ENCODE measurements at regions not wholly inside any gene's neighbourhood (a gene's known extent, or its start where the extent isn't known, plus 50 kb on each side); places are given as distances from the start of the nearest gene placed in this dataset.

DNA sequence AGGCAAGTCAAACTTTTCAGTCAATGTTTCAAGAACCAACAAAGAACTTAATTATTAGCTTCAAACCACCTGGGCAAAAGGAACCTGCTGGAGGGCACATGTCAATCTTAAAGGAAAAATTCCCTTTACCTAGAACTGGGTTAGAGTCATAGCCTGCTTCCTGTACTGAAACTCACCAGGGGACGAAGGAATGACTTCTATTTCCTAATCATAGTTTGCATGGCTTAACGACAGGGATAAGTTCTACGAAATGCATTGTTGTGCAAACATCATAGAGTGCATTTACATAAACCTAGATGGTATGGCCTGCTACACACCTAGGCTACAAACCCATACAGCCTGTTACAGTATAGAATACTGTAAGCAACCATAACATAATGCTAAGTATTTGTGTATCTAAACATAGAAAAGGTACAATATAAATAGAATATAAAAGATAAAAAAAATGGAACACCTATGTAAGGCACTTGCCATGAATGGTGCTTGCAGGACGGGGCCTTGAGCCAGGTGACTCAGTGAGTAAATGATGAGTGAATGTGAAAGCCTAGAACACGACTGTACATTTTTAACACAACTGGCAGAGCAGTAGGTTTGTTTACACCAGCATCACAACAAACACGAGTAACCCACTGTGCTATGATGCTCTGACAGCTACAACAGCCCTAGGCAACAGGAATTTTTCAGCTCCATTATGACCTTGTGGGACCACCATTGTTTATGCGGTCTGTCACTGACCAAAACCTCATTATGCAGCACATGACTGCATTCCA lies 234.9 kb upstream of the CAND1 start:
- no peak overlapping the region for H3K23ac ChIP-seq (ENCODE audit: low read length in 2 of 2)
- no peak for DNase-seq
- no peak overlapping the region for H3K27ac ChIP-seq (ENCODE audit: low read length, poor library complexity, severe bottlenecking)
- H3K4me1 ChIP-seq (ENCODE audit: control insufficient read depth, insufficient read depth, low read depth, low read length): no peaks in the 10 kb centered on the region
- H2BK5ac ChIP-seq (ENCODE audit: low read depth, low read length, poor library complexity, severe bottlenecking): no peak overlapping the region
- WGBS: 51% methylated on average over 7 of the region's 7 CpGs
- H4K8ac ChIP-seq (ENCODE audit: low read length): no peak overlapping the region
- no peak overlapping the region for H2AK5ac ChIP-seq (ENCODE audit: low read length, severe bottlenecking)
- H3K36me3 ChIP-seq (ENCODE audit: control insufficient read depth in 1 of 2, insufficient read depth in 2 of 2, low read depth in 1 of 2, low read length in 2 of 2): no peaks in the 10 kb centered on the region
- H3K4me3 ChIP-seq (ENCODE audit: insufficient read depth in 1 of 2, low read depth in 1 of 2, low read length in 2 of 2): no peak overlapping the region
- H2AFZ ChIP-seq (ENCODE audit: low read depth, low read length): no peak overlapping the region
- H3K4ac ChIP-seq (ENCODE audit: low read depth in 1 of 2, low read length in 2 of 2): no peak overlapping the region
- no peak overlapping the region for H2BK15ac ChIP-seq (ENCODE audit: low read depth, poor library complexity, severe bottlenecking)
- no peak overlapping the region for H4K91ac ChIP-seq (ENCODE audit: low read length)
- no peaks in the 10 kb centered on the region for H3K79me1 ChIP-seq (replicated peaks; ENCODE audit: low read length, poor library complexity, severe bottlenecking)
- H3K4me2 ChIP-seq (ENCODE audit: low read length, poor library complexity, severe bottlenecking): no peak overlapping the region
- H3K9me3 ChIP-seq (ENCODE audit: control insufficient read depth, low read length): peaks cover 36% of the 10 kb centered on the region
- H2BK12ac ChIP-seq (ENCODE audit: low read length in 2 of 2): no peak overlapping the region
- no peak overlapping the region for H3K14ac ChIP-seq (ENCODE audit: low read length in 2 of 2)
- no peak overlapping the region for H3K18ac ChIP-seq (ENCODE audit: low read depth in 1 of 2, low read length in 2 of 2)
- H2BK120ac ChIP-seq (ENCODE audit: low read depth, low read length): no peak overlapping the region
- H3K27me3 ChIP-seq (ENCODE audit: control insufficient read depth in 1 of 2, insufficient read depth in 1 of 2, low read length in 2 of 2): peaks cover 0 to 6% of the 10 kb centered on the region in 2 experiments
- no peak overlapping the region for H3K9ac ChIP-seq (ENCODE audit: low read length)

DNA sequence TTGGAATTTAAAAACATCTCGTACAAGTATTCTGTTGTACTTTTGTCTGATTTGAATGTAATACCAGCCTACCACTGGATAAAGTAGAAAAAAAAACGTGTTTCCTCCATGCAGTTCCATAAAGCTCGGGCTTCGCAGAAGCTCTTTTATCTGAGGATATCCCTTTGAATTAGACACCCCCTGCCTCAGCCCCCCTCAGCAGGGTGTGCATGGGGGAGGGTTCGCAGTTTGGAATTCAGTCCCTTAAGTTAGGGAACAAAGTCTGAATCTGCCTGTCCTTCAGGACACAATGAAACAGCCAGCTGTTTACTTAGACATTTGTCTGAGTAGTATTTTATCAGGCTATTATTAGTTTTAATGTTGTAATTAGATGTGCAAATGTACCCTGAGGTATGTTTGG lies 234.0 kb upstream of the CAND1 start:
- Histone ChIP-seq H3K4ac (ENCODE audit: low read depth in 1 of 2, low read length in 2 of 2) (no peak overlapping the region), H3K9ac (ENCODE audit: low read length) (no peak overlapping the region), H3K4me3 (ENCODE audit: insufficient read depth in 1 of 2, low read depth in 1 of 2, low read length in 2 of 2) (no peak overlapping the region), H2BK5ac (ENCODE audit: low read depth, low read length, poor library complexity, severe bottlenecking) (no peak overlapping the region), H3K18ac (ENCODE audit: low read depth in 1 of 2, low read length in 2 of 2) (no peak overlapping the region), H3K23ac (ENCODE audit: low read length in 2 of 2) (no peak overlapping the region), H3K9me3 (ENCODE audit: control insufficient read depth, low read length) (peaks cover 36% of the 10 kb centered on the region), H3K14ac (ENCODE audit: low read length in 2 of 2) (no peak overlapping the region), H3K27me3 (ENCODE audit: control insufficient read depth in 1 of 2, insufficient read depth in 1 of 2, low read length in 2 of 2) (peaks cover 0 to 6% of the 10 kb centered on the region in 2 experiments), H2BK15ac (ENCODE audit: low read depth, poor library complexity, severe bottlenecking) (no peak overlapping the region), H2AFZ (ENCODE audit: low read depth, low read length) (no peak overlapping the region), H3K79me1 (replicated peaks; ENCODE audit: low read length, poor library complexity, severe bottlenecking) (no peaks in the 10 kb centered on the region), H2BK12ac (ENCODE audit: low read length in 2 of 2) (no peak overlapping the region), H2BK120ac (ENCODE audit: low read depth, low read length) (no peak overlapping the region), H3K27ac (ENCODE audit: low read length, poor library complexity, severe bottlenecking) (no peak overlapping the region), H3K36me3 (ENCODE audit: control insufficient read depth in 1 of 2, insufficient read depth in 2 of 2, low read depth in 1 of 2, low read length in 2 of 2) (no peaks in the 10 kb centered on the region), H4K91ac (ENCODE audit: low read length) (no peak overlapping the region), H2AK5ac (ENCODE audit: low read length, severe bottlenecking) (no peak overlapping the region), H3K4me2 (ENCODE audit: low read length, poor library complexity, severe bottlenecking) (no peak overlapping the region), H3K4me1 (ENCODE audit: control insufficient read depth, insufficient read depth, low read depth, low read length) (no peaks in the 10 kb centered on the region), H4K8ac (ENCODE audit: low read length) (no peak overlapping the region)
- WGBS: 76% methylated on average over 4 of the region's 5 CpGs
- DNase-seq: no peak

DNA sequence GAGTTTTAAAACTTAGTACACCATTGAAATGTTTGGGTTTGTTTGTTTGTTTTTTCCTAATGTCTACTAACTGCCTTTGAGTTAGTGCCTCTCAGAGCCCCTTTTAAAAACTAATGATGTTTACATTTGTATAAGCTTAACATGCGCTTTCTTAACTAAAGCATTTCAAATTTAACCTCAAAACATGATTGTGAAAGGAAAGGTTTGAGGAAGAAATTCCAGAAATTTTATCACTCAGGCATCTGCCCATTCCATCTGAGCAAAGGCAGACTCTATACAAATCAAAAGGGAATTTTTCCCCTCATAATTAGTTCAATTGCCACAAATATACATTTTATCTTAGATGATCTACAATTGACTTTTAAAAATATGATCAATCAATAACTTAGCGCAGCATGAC lies 230.7 kb upstream of the CAND1 start:
- WGBS: 95% methylated on average over 1 of the region's 2 CpGs
- Histone ChIP-seq H2BK5ac (ENCODE audit: low read depth, low read length, poor library complexity, severe bottlenecking) (no peak overlapping the region), H2AFZ (ENCODE audit: low read depth, low read length) (no peak overlapping the region), H2BK12ac (ENCODE audit: low read length in 2 of 2) (no peak overlapping the region), H2BK120ac (ENCODE audit: low read depth, low read length) (no peak overlapping the region), H3K23ac (ENCODE audit: low read length in 2 of 2) (no peak overlapping the region), H3K79me1 (replicated peaks; ENCODE audit: low read length, poor library complexity, severe bottlenecking) (no peaks in the 10 kb centered on the region), H4K8ac (ENCODE audit: low read length) (no peak overlapping the region), H3K9me3 (ENCODE audit: control insufficient read depth, low read length) (peaks cover 15% of the 10 kb centered on the region), H3K4me3 (ENCODE audit: insufficient read depth in 1 of 2, low read depth in 1 of 2, low read length in 2 of 2) (no peak overlapping the region), H3K4ac (ENCODE audit: low read depth in 1 of 2, low read length in 2 of 2) (no peak overlapping the region), H3K4me2 (ENCODE audit: low read length, poor library complexity, severe bottlenecking) (no peak overlapping the region), H3K18ac (ENCODE audit: low read depth in 1 of 2, low read length in 2 of 2) (no peak overlapping the region), H3K27ac (ENCODE audit: low read length, poor library complexity, severe bottlenecking) (no peak overlapping the region), H3K14ac (ENCODE audit: low read length in 2 of 2) (no peak overlapping the region), H3K36me3 (ENCODE audit: control insufficient read depth in 1 of 2, insufficient read depth in 2 of 2, low read depth in 1 of 2, low read length in 2 of 2) (no peaks in the 10 kb centered on the region), H4K91ac (ENCODE audit: low read length) (no peak overlapping the region), H3K9ac (ENCODE audit: low read length) (no peak overlapping the region), H2BK15ac (ENCODE audit: low read depth, poor library complexity, severe bottlenecking) (no peak overlapping the region), H3K27me3 (ENCODE audit: control insufficient read depth in 1 of 2, insufficient read depth in 1 of 2, low read length in 2 of 2) (no peaks in the 10 kb centered on the region), H2AK5ac (ENCODE audit: low read length, severe bottlenecking) (no peak overlapping the region), H3K4me1 (ENCODE audit: control insufficient read depth, insufficient read depth, low read depth, low read length) (peaks cover 3% of the 10 kb centered on the region)
- no peak for DNase-seq

DNA sequence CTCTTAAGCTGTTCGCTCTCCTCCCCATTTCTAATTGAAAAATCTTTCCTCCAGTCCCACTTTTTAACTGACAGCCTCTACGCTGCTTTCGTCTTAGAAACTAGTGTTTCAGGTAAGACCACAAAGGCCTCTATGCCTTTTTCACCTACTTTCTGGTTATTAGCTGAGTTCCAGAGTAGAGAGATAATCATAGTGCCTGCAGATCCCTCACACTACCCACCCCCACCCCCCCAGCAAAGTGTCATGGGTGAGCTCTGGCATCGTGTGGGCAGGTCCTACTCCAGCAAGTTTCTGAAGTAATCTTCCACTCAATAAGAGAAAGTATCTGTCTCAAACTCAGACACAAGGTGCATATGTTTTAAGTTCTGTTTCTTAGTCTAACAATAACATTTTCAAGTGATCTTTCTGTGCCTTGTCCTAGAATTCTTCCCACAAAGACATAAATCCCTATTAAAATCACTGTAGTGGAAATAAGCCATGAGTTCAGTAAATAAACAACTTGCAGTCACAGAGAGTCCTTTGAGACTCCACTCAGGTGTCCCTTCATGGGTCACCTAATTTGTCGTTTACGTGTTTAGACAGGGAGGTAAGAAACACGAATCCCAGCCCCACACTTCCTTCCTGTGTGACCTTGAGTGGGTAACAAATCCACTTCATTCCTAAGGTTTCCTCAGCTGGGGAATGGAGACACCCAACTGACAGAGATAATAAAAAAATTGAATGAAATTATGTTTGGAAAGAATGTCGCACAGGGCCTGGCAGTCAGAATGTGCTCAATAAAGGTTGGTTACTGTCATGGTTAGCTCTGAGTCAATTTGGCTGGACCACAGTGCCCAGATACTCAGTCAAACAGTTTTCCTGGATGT lies 228.9 kb upstream of the CAND1 start:
- H3K4ac ChIP-seq (ENCODE audit: low read depth in 1 of 2, low read length in 2 of 2): no peak overlapping the region

More for the DNA sequence above, 228.9 kb upstream of the CAND1 start:
- Histone ChIP-seq H3K36me3 (ENCODE audit: control insufficient read depth in 1 of 2, insufficient read depth in 2 of 2, low read depth in 1 of 2, low read length in 2 of 2) (no peaks in the 10 kb centered on the region), H3K4me2 (ENCODE audit: low read length, poor library complexity, severe bottlenecking) (no peak overlapping the region), H2AK5ac (ENCODE audit: low read length, severe bottlenecking) (no peak overlapping the region), H2BK120ac (ENCODE audit: low read depth, low read length) (no peak overlapping the region), H2BK5ac (ENCODE audit: low read depth, low read length, poor library complexity, severe bottlenecking) (no peak overlapping the region), H3K9me3 (ENCODE audit: control insufficient read depth, low read length) (no peaks in the 10 kb centered on the region), H3K18ac (ENCODE audit: low read depth in 1 of 2, low read length in 2 of 2) (no peak overlapping the region), H2AFZ (ENCODE audit: low read depth, low read length) (no peak overlapping the region), H3K14ac (ENCODE audit: low read length in 2 of 2) (no peak overlapping the region), H3K79me1 (replicated peaks; ENCODE audit: low read length, poor library complexity, severe bottlenecking) (no peaks in the 10 kb centered on the region), H4K91ac (ENCODE audit: low read length) (no peak overlapping the region), H3K23ac (ENCODE audit: low read length in 2 of 2) (no peak overlapping the region), H3K4me1 (ENCODE audit: control insufficient read depth, insufficient read depth, low read depth, low read length) (peaks cover 3% of the 10 kb centered on the region), H2BK15ac (ENCODE audit: low read depth, poor library complexity, severe bottlenecking) (no peak overlapping the region), H3K9ac (ENCODE audit: low read length) (no peak overlapping the region), H4K8ac (ENCODE audit: low read length) (no peak overlapping the region), H2BK12ac (ENCODE audit: low read length in 2 of 2) (no peak overlapping the region), H3K27ac (ENCODE audit: low read length, poor library complexity, severe bottlenecking) (no peak overlapping the region), H3K27me3 (ENCODE audit: control insufficient read depth in 1 of 2, insufficient read depth in 1 of 2, low read length in 2 of 2) (no peaks in the 10 kb centered on the region), H3K4me3 (ENCODE audit: insufficient read depth in 1 of 2, low read depth in 1 of 2, low read length in 2 of 2) (no peak overlapping the region)
- no peak for DNase-seq
- WGBS: 66% methylated on average over 8 of the region's 8 CpGs
